Erythroblast (primary cell): ENCODE measurements at regions not wholly inside any gene's neighbourhood (a gene's known extent, or its start where the extent isn't known, plus 50 kb on each side); places are given as distances from the start of the nearest gene placed in this dataset.
"Not testable (repeated sequence)": the region's sequence is repeated elsewhere in the genome, so short reads cannot be mapped to it uniquely, and the experiment has no call there.

Experiments
- DNase-seq, 2 experiments: peaks; one replicate each; lab custom pipeline; 2025; lab: John Stamatoyannopoulos, UW
- GATA1 ChIP-seq: IDR thresholded peaks from 2 replicates; pipeline ENCODE4 v1.6.1; 2011; ENCODE audit warnings: low read depth, mild to moderate bottlenecking, control low read depth, low read length, moderate library complexity
- POLR2A ChIP-seq: IDR thresholded peaks from 2 replicates; pipeline ENCODE4 v1.6.1; 2011; ENCODE audit warnings: mild to moderate bottlenecking, low read length

- DNase-seq: no peak
- TF ChIP-seq GATA1: no peak
- no peak for TF ChIP-seq POLR2A
Observed at GRCh38 chr3:69688400-69688799, 50.9 kb upstream of the MITF start.

- DNase-seq: no peak
- no peak for TF ChIP-seq GATA1
- no peak for TF ChIP-seq POLR2A
Observed at GRCh38 chr3:69687641-69688040, 51.6 kb upstream of the MITF start.

DNA sequence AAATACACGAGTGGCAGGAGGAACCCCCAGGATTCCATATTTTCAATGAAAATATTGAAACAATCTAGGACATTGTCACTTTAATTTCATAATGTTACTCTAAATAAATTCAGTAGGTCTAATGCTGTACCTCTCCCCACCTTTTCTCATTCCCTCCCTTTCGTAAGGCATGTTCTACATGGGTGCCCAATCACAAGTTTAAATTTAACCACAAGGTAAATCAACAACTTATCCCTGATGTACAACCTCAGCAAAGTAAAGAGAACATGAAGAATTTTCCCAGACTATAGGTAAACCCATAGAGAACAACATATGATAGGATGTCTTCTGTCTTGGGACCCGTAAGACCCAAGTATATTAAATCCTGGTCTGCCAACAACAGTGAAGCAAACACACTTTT lies 53.2 kb upstream of the MITF start:
- DNase-seq: no peak
- no peak for TF ChIP-seq POLR2A
- TF ChIP-seq GATA1: no peak

GRCh38 chr3:69684309-69684961 lies 54.8 kb upstream of the MITF start:
- TF ChIP-seq POLR2A (no peak), GATA1 (no peak)

GRCh38 chr3:69683082-69683806 lies 56.0 kb upstream of the MITF start:
- DNase-seq: no peak
- TF ChIP-seq POLR2A (no peak), GATA1 (no peak)

More at GRCh38 chr3:69684309-69684961, 54.8 kb upstream of the MITF start:
- no peak for DNase-seq

GRCh38 chr3:69677456-69677855 lies 61.8 kb upstream of the MITF start:
- not testable (repeated sequence) for DNase-seq

GRCh38 chr3:69675786-69676530 lies 63.3 kb upstream of the MITF start:
- TF ChIP-seq POLR2A (no peak), GATA1 (no peak)
- DNase-seq: no peak

- no peak for DNase-seq
- no peak for TF ChIP-seq GATA1
- TF ChIP-seq POLR2A: no peak
Observed at GRCh38 chr3:69674752-69675151, 64.5 kb upstream of the MITF start.

GRCh38 chr3:69671082-69671952 lies 67.9 kb upstream of the MITF start:
- TF ChIP-seq GATA1: no peak
- TF ChIP-seq POLR2A: no peak
- DNase-seq: peak; percentile 30 to 50

DNA sequence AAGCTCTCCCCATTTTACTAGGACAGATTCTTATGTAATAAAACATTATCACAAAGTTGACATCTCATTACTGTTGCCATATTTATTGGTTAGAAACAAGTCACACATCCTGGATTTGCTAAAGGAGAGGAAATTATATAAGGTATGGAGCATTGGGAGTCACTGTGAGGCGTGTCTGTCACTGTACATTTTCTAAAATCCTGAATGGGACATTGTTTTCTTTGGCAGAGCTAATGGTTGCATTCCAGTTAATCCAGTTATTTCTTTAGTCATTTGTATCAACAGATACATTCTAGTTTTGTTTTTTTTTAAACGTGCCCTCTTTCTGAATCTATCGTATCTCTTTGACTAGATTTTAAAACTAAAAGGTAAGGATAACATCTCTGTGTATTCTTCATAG lies 70.2 kb upstream of the MITF start:
- no peak for DNase-seq
- TF ChIP-seq GATA1: no peak
- TF ChIP-seq POLR2A: no peak

GRCh38 chr3:69665026-69665737 lies 74.1 kb upstream of the MITF start:
- DNase-seq: peak in 1 of 2 experiments; percentile 16
- TF ChIP-seq GATA1 (no peak), POLR2A (no peak)

DNA sequence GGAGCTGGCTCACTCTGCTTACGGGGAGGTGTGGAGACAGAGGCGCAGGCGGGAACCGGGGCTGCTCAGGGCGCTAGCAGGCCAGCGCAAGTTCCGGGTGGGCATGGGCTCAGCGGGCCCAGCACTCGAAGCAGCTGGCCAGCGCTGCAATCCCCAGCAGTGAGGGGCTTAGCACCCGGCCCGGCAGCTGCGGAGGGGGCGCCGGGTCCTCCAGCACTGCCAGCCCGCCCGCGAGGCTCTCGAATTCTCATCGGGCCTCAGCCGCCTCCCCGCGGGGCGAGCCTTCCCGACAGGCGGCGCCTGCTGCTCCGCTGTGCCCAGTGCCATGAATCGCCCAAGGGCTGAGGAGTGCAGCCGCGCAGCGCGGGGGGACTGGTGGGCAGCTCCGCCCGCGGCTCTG lies 78.6 kb upstream of the MITF start:
- no peak for DNase-seq
- TF ChIP-seq GATA1: no peak
- no peak for TF ChIP-seq POLR2A
